ENCODE measurements at regions not wholly inside any gene's neighbourhood (a gene's known extent, or its start where the extent isn't known, plus 50 kb on each side); places are given as distances from the start of the nearest gene placed in this dataset.

GRCh38 chr18:51643483-51643882 lies 446.0 kb upstream of the MEX3C start:
- Histone ChIP-seq H3K27me3 (replicated peaks; ENCODE audit: insufficient read depth) (no peaks in the 10 kb centered on the region), H3K36me3 (no peaks in the 10 kb centered on the region), H3K9me3 (no peaks in the 10 kb centered on the region), H3K4me1 (ENCODE audit: control insufficient read depth in 1 of 2, low read depth in 2 of 2) (no peaks in the 10 kb centered on the region), H3K4me3 (no peak overlapping the region), H3K27ac (no peak overlapping the region)
- ATAC-seq (ENCODE audit: insufficient number of reproducible peaks, low FRiP score, low read depth) (no peak), DNase-seq (ENCODE audit: low spot score) (no peak)
- TF ChIP-seq CTCF (IDR thresholded peaks at IDR 0.05): no peak

GRCh38 chr18:51645607-51646006 lies 448.1 kb upstream of the MEX3C start:
- no peak overlapping the region for H3K27ac ChIP-seq
- no peak for ATAC-seq (ENCODE audit: insufficient number of reproducible peaks, low FRiP score, low read depth)
- no peaks in the 10 kb centered on the region for H3K27me3 ChIP-seq (replicated peaks; ENCODE audit: insufficient read depth)
- no peaks in the 10 kb centered on the region for H3K4me1 ChIP-seq (ENCODE audit: control insufficient read depth in 1 of 2, low read depth in 2 of 2)
- no peak overlapping the region for H3K4me3 ChIP-seq
- H3K9me3 ChIP-seq: no peaks in the 10 kb centered on the region
- no peak for TF ChIP-seq CTCF (IDR thresholded peaks at IDR 0.05)
- H3K36me3 ChIP-seq: no peaks in the 10 kb centered on the region
- no peak for DNase-seq (ENCODE audit: low spot score)

GRCh38 chr18:51647346-51647745 lies 449.9 kb upstream of the MEX3C start:
- ATAC-seq (ENCODE audit: insufficient number of reproducible peaks, low FRiP score, low read depth): no peak
- Histone ChIP-seq H3K27me3 (replicated peaks; ENCODE audit: insufficient read depth) (no peaks in the 10 kb centered on the region), H3K4me3 (no peak overlapping the region), H3K27ac (no peak overlapping the region), H3K4me1 (ENCODE audit: control insufficient read depth in 1 of 2, low read depth in 2 of 2) (no peaks in the 10 kb centered on the region), H3K9me3 (no peaks in the 10 kb centered on the region), H3K36me3 (no peaks in the 10 kb centered on the region)
- no peak for TF ChIP-seq CTCF (IDR thresholded peaks at IDR 0.05)
- DNase-seq (ENCODE audit: low spot score): no peak

- Histone ChIP-seq H3K4me3 (no peak overlapping the region), H3K4me1 (ENCODE audit: control insufficient read depth in 1 of 2, low read depth in 2 of 2) (no peaks in the 10 kb centered on the region), H3K36me3 (no peaks in the 10 kb centered on the region), H3K9me3 (no peaks in the 10 kb centered on the region), H3K27me3 (replicated peaks; ENCODE audit: insufficient read depth) (no peaks in the 10 kb centered on the region), H3K27ac (no peak overlapping the region)
- no peak for TF ChIP-seq CTCF (IDR thresholded peaks at IDR 0.05)
- DNase-seq (ENCODE audit: low spot score) (no peak), ATAC-seq (ENCODE audit: insufficient number of reproducible peaks, low FRiP score, low read depth) (no peak)
Measured at GRCh38 chr18:51647942-51648341, 450.5 kb upstream of the MEX3C start.

DNA sequence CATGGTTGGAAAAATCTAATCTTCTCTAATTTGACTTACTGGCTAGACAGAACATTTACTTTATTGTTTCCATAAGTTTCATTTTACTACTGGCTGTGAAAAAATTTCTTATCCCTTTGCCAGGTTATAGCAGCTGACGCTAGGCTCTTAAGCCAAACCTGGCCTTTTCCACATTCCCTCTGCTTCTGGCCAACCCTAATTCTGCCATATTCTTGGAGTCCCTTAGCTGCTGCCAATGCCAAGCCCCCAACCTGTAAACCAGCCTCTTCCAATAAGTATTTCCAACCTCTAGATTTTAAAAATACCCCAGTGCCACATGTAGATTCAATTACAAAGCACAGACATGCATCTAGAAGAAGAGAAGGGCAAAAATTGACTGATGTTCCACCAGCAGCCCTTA lies 452.3 kb upstream of the MEX3C start:
- no peaks in the 10 kb centered on the region for H3K27me3 ChIP-seq (replicated peaks; ENCODE audit: insufficient read depth)
- no peak for TF ChIP-seq CTCF (IDR thresholded peaks at IDR 0.05)
- H3K9me3 ChIP-seq: no peaks in the 10 kb centered on the region
- no peaks in the 10 kb centered on the region for H3K4me1 ChIP-seq (ENCODE audit: control insufficient read depth in 1 of 2, low read depth in 2 of 2)
- H3K36me3 ChIP-seq: no peaks in the 10 kb centered on the region
- ATAC-seq (ENCODE audit: insufficient number of reproducible peaks, low FRiP score, low read depth) (no peak), DNase-seq (ENCODE audit: low spot score) (no peak)
- H3K4me3 ChIP-seq: no peak overlapping the region
- H3K27ac ChIP-seq: no peak overlapping the region

Data from thoracic aorta (tissue), 2 donors.